ENCODE measurements at regions not wholly inside any gene's neighbourhood (a gene's known extent, or its start where the extent isn't known, plus 50 kb on each side); places are given as distances from the start of the nearest gene placed in this dataset.

- no peak for FAIRE-seq
- no peak for DNase-seq (ENCODE audit: insufficient read length)
- TF ChIP-seq TAF1 (IDR thresholded peaks at IDR 0.05; ENCODE audit: borderline replicate concordance, low read depth, low read length) (no peak), POLR2AphosphoS5 (IDR thresholded peaks at IDR 0.05; ENCODE audit: low read depth, low read length) (no peak), POLR2A (IDR thresholded peaks at IDR 0.05; ENCODE audit: low read depth, low read length) (no peak)
These were observed 119.4 kb upstream of the MEOX2 start for GRCh38 chr7:15805891-15806290.

- FAIRE-seq (no peak), DNase-seq (ENCODE audit: insufficient read length) (no peak)
- TF ChIP-seq TAF1 (IDR thresholded peaks at IDR 0.05; ENCODE audit: borderline replicate concordance, low read depth, low read length), result no peak
These were observed 115.9 kb upstream of the MEOX2 start for GRCh38 chr7:15802425-15802824.

GRCh38 chr7:15801551-15801950 is 115.1 kb upstream of the MEOX2 start:
- DNase-seq (ENCODE audit: insufficient read length) (no peak), FAIRE-seq (no peak)
- no peak for TF ChIP-seq POLR2A (IDR thresholded peaks at IDR 0.05; ENCODE audit: low read depth, low read length)

- TF ChIP-seq POLR2AphosphoS5 (IDR thresholded peaks at IDR 0.05; ENCODE audit: low read depth, low read length), result no peak
- no peak for TF ChIP-seq TAF1 (IDR thresholded peaks at IDR 0.05; ENCODE audit: borderline replicate concordance, low read depth, low read length)
- TF ChIP-seq POLR2A (IDR thresholded peaks at IDR 0.05; ENCODE audit: low read depth, low read length), result no peak
- DNase-seq (ENCODE audit: insufficient read length) (no peak), FAIRE-seq (no peak)
These were observed 114.6 kb upstream of the MEOX2 start for GRCh38 chr7:15801041-15801440.

GRCh38 chr7:15798081-15798480 is 111.6 kb upstream of the MEOX2 start:
- FAIRE-seq (no peak), DNase-seq (ENCODE audit: insufficient read length) (no peak)
- TF ChIP-seq TAF1 (IDR thresholded peaks at IDR 0.05; ENCODE audit: borderline replicate concordance, low read depth, low read length), result no peak

GRCh38 chr7:15795393-15795792 is 108.9 kb upstream of the MEOX2 start:
- TF ChIP-seq TAF1 (IDR thresholded peaks at IDR 0.05; ENCODE audit: borderline replicate concordance, low read depth, low read length), result no peak
- DNase-seq (ENCODE audit: insufficient read length) (no peak), FAIRE-seq (no peak)

- FAIRE-seq, result no peak
- no peak for DNase-seq (ENCODE audit: insufficient read length)
- TF ChIP-seq POLR2A (IDR thresholded peaks at IDR 0.05; ENCODE audit: low read depth, low read length) (no peak), TAF1 (IDR thresholded peaks at IDR 0.05; ENCODE audit: borderline replicate concordance, low read depth, low read length) (no peak), POLR2AphosphoS5 (IDR thresholded peaks at IDR 0.05; ENCODE audit: low read depth, low read length) (no peak)
These were observed 108.3 kb upstream of the MEOX2 start for GRCh38 chr7:15794801-15795200.

- TF ChIP-seq POLR2A (IDR thresholded peaks at IDR 0.05; ENCODE audit: low read depth, low read length), result no peak
- no peak for FAIRE-seq
- no peak for DNase-seq (ENCODE audit: insufficient read length)
These were observed 98.2 kb upstream of the MEOX2 start for GRCh38 chr7:15784694-15785030.

GRCh38 chr7:15783987-15784693 is 97.7 kb upstream of the MEOX2 start:
- TF ChIP-seq TAF1 (IDR thresholded peaks at IDR 0.05; ENCODE audit: borderline replicate concordance, low read depth, low read length), result no peak
- no peak for TF ChIP-seq POLR2A (IDR thresholded peaks at IDR 0.05; ENCODE audit: low read depth, low read length)
- TF ChIP-seq POLR2AphosphoS5 (IDR thresholded peaks at IDR 0.05; ENCODE audit: low read depth, low read length), result no peak
- FAIRE-seq (no peak), DNase-seq (ENCODE audit: insufficient read length) (no peak)

GRCh38 chr7:15782656-15783055 is 96.2 kb upstream of the MEOX2 start:
- DNase-seq (ENCODE audit: insufficient read length) (no peak), FAIRE-seq (no peak)
- TF ChIP-seq POLR2AphosphoS5 (IDR thresholded peaks at IDR 0.05; ENCODE audit: low read depth, low read length) (no peak), POLR2A (IDR thresholded peaks at IDR 0.05; ENCODE audit: low read depth, low read length) (no peak), TAF1 (IDR thresholded peaks at IDR 0.05; ENCODE audit: borderline replicate concordance, low read depth, low read length) (no peak)

- TF ChIP-seq POLR2AphosphoS5 (IDR thresholded peaks at IDR 0.05; ENCODE audit: low read depth, low read length), result no peak
- no peak for TF ChIP-seq POLR2A (IDR thresholded peaks at IDR 0.05; ENCODE audit: low read depth, low read length)
- no peak for TF ChIP-seq TAF1 (IDR thresholded peaks at IDR 0.05; ENCODE audit: borderline replicate concordance, low read depth, low read length)
- FAIRE-seq (no peak), DNase-seq (ENCODE audit: insufficient read length) (no peak)
These were observed 95.5 kb upstream of the MEOX2 start for GRCh38 chr7:15781944-15782343.

- TF ChIP-seq POLR2AphosphoS5 (IDR thresholded peaks at IDR 0.05; ENCODE audit: low read depth, low read length), result no peak
- no peak for TF ChIP-seq POLR2A (IDR thresholded peaks at IDR 0.05; ENCODE audit: low read depth, low read length)
- no peak for TF ChIP-seq TAF1 (IDR thresholded peaks at IDR 0.05; ENCODE audit: borderline replicate concordance, low read depth, low read length)
- FAIRE-seq, result no peak
- DNase-seq (ENCODE audit: insufficient read length), result no peak
These were observed 93.8 kb upstream of the MEOX2 start for GRCh38 chr7:15780271-15780670.

- FAIRE-seq (no peak), DNase-seq (ENCODE audit: insufficient read length) (no peak)
- TF ChIP-seq POLR2A (IDR thresholded peaks at IDR 0.05; ENCODE audit: low read depth, low read length) (no peak), POLR2AphosphoS5 (IDR thresholded peaks at IDR 0.05; ENCODE audit: low read depth, low read length) (no peak), TAF1 (IDR thresholded peaks at IDR 0.05; ENCODE audit: borderline replicate concordance, low read depth, low read length) (no peak)
These were observed 91.7 kb upstream of the MEOX2 start for GRCh38 chr7:15778191-15778590.

All from GM12892 (cell line).